ENCODE measurements at regions not wholly inside any gene's neighbourhood (a gene's known extent, or its start where the extent isn't known, plus 50 kb on each side); places are given as distances from the start of the nearest gene placed in this dataset.

- TF ChIP-seq POLR2AphosphoS5 (IDR thresholded peaks at IDR 0.05): no peak
- no peak for TF ChIP-seq POLR2A (IDR thresholded peaks at IDR 0.05)
Observed at GRCh38 chr2:10186868-10187535, 64.5 kb downstream of the RRM2 start.
